ENCODE measurements at regions not wholly inside any gene's neighbourhood (a gene's known extent, or its start where the extent isn't known, plus 50 kb on each side); places are given as distances from the start of the nearest gene placed in this dataset.

- no peak for DNase-seq (ENCODE audit: low spot score)
- in situ Hi-C loops (cut with MboI; ENCODE audit: low pct_unique_long_range_greater_than_20kb, low sequenced_read_pairs, unreplicated experiment): loop anchor here (25.0 kb wide), 1 partner anchor 699 kb away; no protein-coding TSS in a partner anchor
- TF ChIP-seq CTCF (IDR thresholded peaks at IDR 0.05; ENCODE audit: extremely low read depth, insufficient read depth, missing control alignments): no peak
These were observed 1044.1 kb upstream of the NR2F2 start for GRCh38 chr15:95286352-95286880.

GRCh38 chr15:95287720-95288103, 1042.8 kb upstream of the NR2F2 start:
- in situ Hi-C loops (cut with MboI; ENCODE audit: low pct_unique_long_range_greater_than_20kb, low sequenced_read_pairs, unreplicated experiment): loop anchor here (25.0 kb wide), 1 partner anchor 700 kb away; no protein-coding TSS in a partner anchor
- DNase-seq (ENCODE audit: low spot score): no peak
- TF ChIP-seq CTCF (IDR thresholded peaks at IDR 0.05; ENCODE audit: extremely low read depth, insufficient read depth, missing control alignments): no peak

GRCh38 chr15:95288626-95289025, 1041.9 kb upstream of the NR2F2 start:
- in situ Hi-C loops (cut with MboI; ENCODE audit: low pct_unique_long_range_greater_than_20kb, low sequenced_read_pairs, unreplicated experiment): loop anchor here (25.0 kb wide), 1 partner anchor 701 kb away; no protein-coding TSS in a partner anchor
- no peak for TF ChIP-seq CTCF (IDR thresholded peaks at IDR 0.05; ENCODE audit: extremely low read depth, insufficient read depth, missing control alignments)
- DNase-seq (ENCODE audit: low spot score): no peak

GRCh38 chr15:95290176-95290974, 1040.1 kb upstream of the NR2F2 start:
- TF ChIP-seq CTCF (IDR thresholded peaks at IDR 0.05; ENCODE audit: extremely low read depth, insufficient read depth, missing control alignments): no peak
- in situ Hi-C loops (cut with MboI; ENCODE audit: low pct_unique_long_range_greater_than_20kb, low sequenced_read_pairs, unreplicated experiment): loop anchor here (25.0 kb wide), 1 partner anchor 703 kb away; no protein-coding TSS in a partner anchor
- DNase-seq (ENCODE audit: low spot score): no peak

- in situ Hi-C loops (cut with MboI; ENCODE audit: low pct_unique_long_range_greater_than_20kb, low sequenced_read_pairs, unreplicated experiment): loop anchor here (25.0 kb wide), 1 partner anchor 705 kb away; no protein-coding TSS in a partner anchor
- TF ChIP-seq CTCF (IDR thresholded peaks at IDR 0.05; ENCODE audit: extremely low read depth, insufficient read depth, missing control alignments): peak; percentile 67
- DNase-seq (ENCODE audit: low spot score): peak; percentile 33
These were observed 1038.5 kb upstream of the NR2F2 start for GRCh38 chr15:95291898-95292472.

GRCh38 chr15:95292785-95293450, 1037.6 kb upstream of the NR2F2 start:
- DNase-seq (ENCODE audit: low spot score): no peak
- in situ Hi-C loops (cut with MboI; ENCODE audit: low pct_unique_long_range_greater_than_20kb, low sequenced_read_pairs, unreplicated experiment): loop anchor here (25.0 kb wide), 1 partner anchor 706 kb away; no protein-coding TSS in a partner anchor

More at GRCh38 chr15:95292785-95293450, 1037.6 kb upstream of the NR2F2 start:
- no peak for TF ChIP-seq CTCF (IDR thresholded peaks at IDR 0.05; ENCODE audit: extremely low read depth, insufficient read depth, missing control alignments)
